SK-N-SH (cell line): ENCODE measurements at regions not wholly inside any gene's neighbourhood (a gene's known extent, or its start where the extent isn't known, plus 50 kb on each side); places are given as distances from the start of the nearest gene placed in this dataset.

ENCODE experiments used
- CTCF ChIA-PET: fragments of 300-600, 350-600 bp; formaldehyde crosslinking; extraction: SDS; loops from one replicate; lab custom pipeline; 2021; lab: Yijun Ruan, JAX
- POLR2A ChIA-PET: fragments of 350-600 bp; sonication (Branson Sonifier 250); formaldehyde crosslinking; extraction: SDS; loops from one replicate; lab custom pipeline; 2020; ENCODE audit warnings: antibody characterized with exemption, inconsistent platforms; lab: Yijun Ruan, JAX
- DNase-seq: peaks from one replicate; pipeline ENCODE4 v3.0.0; 2012
- H2AFZ ChIP-seq: fragments of 200-600 bp; sonication (generic); 2 replicates; pipeline ENCODE4 v1.8.1; 2016; ENCODE audit warnings: antibody characterized with exemption, mild to moderate bottlenecking, low read depth
- H3F3A ChIP-seq: fragments of 200-600 bp; sonication (generic); replicated peaks from 2 replicates; pipeline ENCODE3; 2016; ENCODE audit warnings: antibody characterized with exemption, mild to moderate bottlenecking; ENCODE audit not compliant: insufficient read depth
- H3K27ac ChIP-seq, 2 experiments: fragments of 200-500 bp in 1 of 2; fragments of 200-600 bp in 1 of 2; sonication (Bioruptor generic) in 1 of 2; sonication (generic), shearing (Covaris generic) in 1 of 2; 2 replicates each; pipeline versions ENCODE4 v1.5.1 to v1.6.1; 2014 to 2016; ENCODE audit warnings: low read depth in 2 of 2, inconsistent platforms in 1 of 2, low read length in 1 of 2, mild to moderate bottlenecking in 1 of 2, mixed read lengths in 1 of 2
- H3K27me3 ChIP-seq: fragments of 200-600 bp; sonication (generic), shearing (Covaris generic); 2 replicates; pipeline ENCODE4 v1.6.1; 2016; ENCODE audit warnings: mixed run types; ENCODE audit not compliant: insufficient read depth
- H3K36me3 ChIP-seq, 2 experiments: fragments of 200-500 bp in 1 of 2; fragments of 200-600 bp in 1 of 2; sonication (Bioruptor generic) in 1 of 2; sonication (generic) in 1 of 2; replicated peaks in 1 of 2; 2 replicates each; pipeline versions ENCODE3 to v1.5.1; 2014 to 2016; ENCODE audit warnings: low read length in 1 of 2, mild to moderate bottlenecking in 1 of 2; ENCODE audit not compliant: insufficient read depth in 2 of 2, control insufficient read depth in 1 of 2
- H3K4me1 ChIP-seq, 2 experiments: fragments of 200-500 bp in 1 of 2; fragments of 200-600 bp in 1 of 2; sonication (Bioruptor generic) in 1 of 2; sonication (generic), shearing (Covaris generic) in 1 of 2; 2 replicates each; pipeline versions ENCODE4 v1.5.1 to v1.6.1; 2014 to 2016; ENCODE audit warnings: low read depth in 1 of 2, low read length in 1 of 2, mixed run types in 1 of 2; ENCODE audit not compliant: insufficient read depth in 2 of 2, control insufficient read depth in 1 of 2
- H3K4me2 ChIP-seq: fragments of 200-600 bp; sonication (generic), shearing (Covaris generic); 2 replicates; pipeline ENCODE4 v1.6.1; 2017; ENCODE audit warnings: mixed run types
- H3K4me3 ChIP-seq, 2 experiments: fragments of 200-500 bp in 1 of 2; fragments of 200-600 bp in 1 of 2; sonication (Bioruptor generic) in 1 of 2; sonication (generic), shearing (Covaris generic) in 1 of 2; 2 replicates each; pipeline versions ENCODE4 v1.5.1 to v1.8.1; 2014 to 2016; ENCODE audit warnings: low read depth in 2 of 2, inconsistent platforms in 1 of 2, low read length in 1 of 2, mild to moderate bottlenecking in 1 of 2, mixed read lengths in 1 of 2, moderate library complexity in 1 of 2
- H3K79me2 ChIP-seq: fragments of 200-600 bp; sonication (generic); 2 replicates; pipeline ENCODE4 v1.8.1; 2017; ENCODE audit warnings: mild to moderate bottlenecking; ENCODE audit not compliant: insufficient read depth
- H3K9ac ChIP-seq: fragments of 200-600 bp; sonication (generic); 2 replicates; pipeline ENCODE4 v1.6.1; 2017; ENCODE audit warnings: mixed run types
- H3K9me2 ChIP-seq: fragments of 200-600 bp; sonication (generic); 2 replicates; pipeline ENCODE4 v1.6.1; 2017; ENCODE audit warnings: mixed run types
- H3K9me3 ChIP-seq: fragments of 200-600 bp; sonication (generic); 2 replicates; pipeline ENCODE4 v1.6.1; 2017; ENCODE audit warnings: mixed run types, mild to moderate bottlenecking, moderate library complexity
- H4K20me1 ChIP-seq: fragments of 200-600 bp; sonication (generic); 2 replicates; pipeline ENCODE4 v1.6.1; 2017; ENCODE audit warnings: mild to moderate bottlenecking, mixed run types; ENCODE audit not compliant: insufficient read depth
- EP300 ChIP-seq, 2 experiments: IDR thresholded peaks; 2 replicates each; pipeline versions ENCODE4 v1.4.0 to v1.6.1; 2012; ENCODE audit warnings: borderline replicate concordance in 1 of 2, low read depth in 1 of 2, low read length in 1 of 2
- FOXM1 ChIP-seq: IDR thresholded peaks from 2 replicates; pipeline ENCODE4 v1.4.0; 2012; ENCODE audit warnings: low read depth, mild to moderate bottlenecking
- GABPA ChIP-seq: IDR thresholded peaks from 2 replicates; pipeline ENCODE4 v1.4.0; 2012; ENCODE audit warnings: low read depth, mild to moderate bottlenecking
- GATA2 ChIP-seq: sonication (generic); formaldehyde crosslinking; IDR thresholded peaks from 2 replicates; pipeline ENCODE4 v1.5.0; 2020; ENCODE audit warnings: mild to moderate bottlenecking, missing genetic modification reagents
- JUND ChIP-seq: IDR thresholded peaks from 2 replicates; pipeline ENCODE4 v1.4.0; 2012
- MEF2A ChIP-seq: IDR thresholded peaks from 2 replicates; pipeline ENCODE4 v1.4.0; 2012; ENCODE audit warnings: low read depth, borderline replicate concordance
- MXI1 ChIP-seq: IDR thresholded peaks from 2 replicates; pipeline ENCODE4 v1.6.1; 2012; ENCODE audit warnings: mild to moderate bottlenecking, low read depth, low read length, improper control_type of control experiment
- NFIC ChIP-seq: IDR thresholded peaks from 2 replicates; pipeline ENCODE4 v1.4.0; 2012; ENCODE audit warnings: borderline replicate concordance
- RAD21 ChIP-seq: IDR thresholded peaks from 2 replicates; pipeline ENCODE4 v1.6.1; 2012; ENCODE audit warnings: mild to moderate bottlenecking, low read length
- SMC3 ChIP-seq: IDR thresholded peaks from 2 replicates; pipeline ENCODE4 v1.6.1; 2012; ENCODE audit warnings: low read depth, low read length, improper control_type of control experiment
- TAF1 ChIP-seq: IDR thresholded peaks from 2 replicates; pipeline ENCODE4 v1.6.1; 2012; ENCODE audit warnings: low read depth, mild to moderate bottlenecking, low read length, moderate library complexity, borderline replicate concordance
- TCF12 ChIP-seq: IDR thresholded peaks from 2 replicates; pipeline ENCODE4 v1.4.0; 2012
- YY1 ChIP-seq: IDR thresholded peaks from 2 replicates; pipeline ENCODE4 v1.4.0; 2012; ENCODE audit warnings: low read depth, mild to moderate bottlenecking
- WGBS: methylation state at CpG from one replicate; pipeline ENCODE4 v1.1.6; 2017; ENCODE audit warnings: low lambda C conversion rate; 5-methylcytosine and 5-hydroxymethylcytosine counted together
- TF ChIP-seq, protein P1 (sequence below): fragments of 150-350 bp; IDR thresholded peaks from 2 replicates; pipeline ENCODE4 v1.6.1; 2017; ENCODE audit warnings: antibody characterized with exemption, low read length, low read depth, borderline replicate concordance
- TF ChIP-seq, protein P2 (sequence below): IDR thresholded peaks from 2 replicates; pipeline ENCODE4 v1.4.0; 2012; ENCODE audit warnings: low read depth, borderline replicate concordance
- TF ChIP-seq, protein P3 (sequence below): fragments of 150-350 bp; IDR thresholded peaks from 2 replicates; pipeline ENCODE4 v1.6.1; 2016; ENCODE audit warnings: mild to moderate bottlenecking, low read depth, low read length
- TF ChIP-seq, protein P4 (sequence below): IDR thresholded peaks from 2 replicates; pipeline ENCODE4 v1.4.0; 2012; ENCODE audit warnings: low read depth
- TF ChIP-seq, protein P5 (sequence below): IDR thresholded peaks from 2 replicates; pipeline ENCODE4 v1.6.1; 2012; ENCODE audit warnings: mild to moderate bottlenecking, low read depth, low read length, moderate library complexity
- TF ChIP-seq, protein P6 (sequence below): fragments of 200-600 bp; sonication (generic); IDR thresholded peaks from 2 replicates; pipeline ENCODE4 v1.6.1; 2017; ENCODE audit warnings: antibody characterized with exemption, mild to moderate bottlenecking, moderate library complexity
- TF ChIP-seq, protein P7 (sequence below): IDR thresholded peaks from 2 replicates; pipeline ENCODE4 v1.4.0; 2012; ENCODE audit warnings: low read depth, borderline replicate concordance

DNA sequence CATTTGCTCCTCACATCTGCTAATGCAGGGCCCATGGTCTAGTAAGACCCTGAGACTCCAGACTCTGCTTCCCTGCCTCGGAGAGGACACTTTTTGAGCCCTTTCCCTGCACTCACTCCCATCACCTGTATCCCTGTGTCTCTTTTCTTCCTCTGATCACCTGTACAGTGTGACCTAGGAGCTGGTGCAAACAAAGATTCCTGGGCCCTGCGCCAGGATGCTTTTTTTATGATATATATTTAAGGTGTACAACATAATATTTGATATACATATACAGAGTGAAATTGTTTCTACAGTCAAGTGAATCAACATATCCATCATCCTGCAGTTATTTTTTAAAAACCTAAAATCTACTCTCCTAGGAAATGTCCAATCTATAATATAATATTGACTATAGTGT lies 355.4 kb downstream of the MAFB start:
- Histone ChIP-seq H2AFZ (no peak overlapping the region), H3K4me1 (no peaks in the 10 kb centered on the region; a peak in 1 of 4 replicates), H3K9me3 (no peaks in the 10 kb centered on the region), H3K27me3 (no peaks in the 10 kb centered on the region), H3K4me3 (no peak overlapping the region), H3K36me3 (no peaks in the 10 kb centered on the region), H3K27ac (no peak overlapping the region), H3K79me2 (no peaks in the 10 kb centered on the region)
- CTCF ChIA-PET: no interaction called here
- no peak for DNase-seq
- no peak for TF ChIP-seq RAD21
- TF ChIP-seq, protein P1, sequence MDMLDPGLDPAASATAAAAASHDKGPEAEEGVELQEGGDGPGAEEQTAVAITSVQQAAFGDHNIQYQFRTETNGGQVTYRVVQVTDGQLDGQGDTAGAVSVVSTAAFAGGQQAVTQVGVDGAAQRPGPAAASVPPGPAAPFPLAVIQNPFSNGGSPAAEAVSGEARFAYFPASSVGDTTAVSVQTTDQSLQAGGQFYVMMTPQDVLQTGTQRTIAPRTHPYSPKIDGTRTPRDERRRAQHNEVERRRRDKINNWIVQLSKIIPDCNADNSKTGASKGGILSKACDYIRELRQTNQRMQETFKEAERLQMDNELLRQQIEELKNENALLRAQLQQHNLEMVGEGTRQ: no peak
- TF ChIP-seq, protein P2, sequence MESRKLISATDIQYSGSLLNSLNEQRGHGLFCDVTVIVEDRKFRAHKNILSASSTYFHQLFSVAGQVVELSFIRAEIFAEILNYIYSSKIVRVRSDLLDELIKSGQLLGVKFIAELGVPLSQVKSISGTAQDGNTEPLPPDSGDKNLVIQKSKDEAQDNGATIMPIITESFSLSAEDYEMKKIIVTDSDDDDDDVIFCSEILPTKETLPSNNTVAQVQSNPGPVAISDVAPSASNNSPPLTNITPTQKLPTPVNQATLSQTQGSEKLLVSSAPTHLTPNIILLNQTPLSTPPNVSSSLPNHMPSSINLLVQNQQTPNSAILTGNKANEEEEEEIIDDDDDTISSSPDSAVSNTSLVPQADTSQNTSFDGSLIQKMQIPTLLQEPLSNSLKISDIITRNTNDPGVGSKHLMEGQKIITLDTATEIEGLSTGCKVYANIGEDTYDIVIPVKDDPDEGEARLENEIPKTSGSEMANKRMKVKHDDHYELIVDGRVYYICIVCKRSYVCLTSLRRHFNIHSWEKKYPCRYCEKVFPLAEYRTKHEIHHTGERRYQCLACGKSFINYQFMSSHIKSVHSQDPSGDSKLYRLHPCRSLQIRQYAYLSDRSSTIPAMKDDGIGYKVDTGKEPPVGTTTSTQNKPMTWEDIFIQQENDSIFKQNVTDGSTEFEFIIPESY: no peak
- TF ChIP-seq, protein P3, sequence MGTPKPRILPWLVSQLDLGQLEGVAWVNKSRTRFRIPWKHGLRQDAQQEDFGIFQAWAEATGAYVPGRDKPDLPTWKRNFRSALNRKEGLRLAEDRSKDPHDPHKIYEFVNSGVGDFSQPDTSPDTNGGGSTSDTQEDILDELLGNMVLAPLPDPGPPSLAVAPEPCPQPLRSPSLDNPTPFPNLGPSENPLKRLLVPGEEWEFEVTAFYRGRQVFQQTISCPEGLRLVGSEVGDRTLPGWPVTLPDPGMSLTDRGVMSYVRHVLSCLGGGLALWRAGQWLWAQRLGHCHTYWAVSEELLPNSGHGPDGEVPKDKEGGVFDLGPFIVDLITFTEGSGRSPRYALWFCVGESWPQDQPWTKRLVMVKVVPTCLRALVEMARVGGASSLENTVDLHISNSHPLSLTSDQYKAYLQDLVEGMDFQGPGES: no peak
- TF ChIP-seq EP300 (IDR thresholded peaks at IDR 0.05; ENCODE audit: borderline replicate concordance in 1 of 2, low read depth in 1 of 2, low read length in 1 of 2): no peak
- TF ChIP-seq, protein P4, sequence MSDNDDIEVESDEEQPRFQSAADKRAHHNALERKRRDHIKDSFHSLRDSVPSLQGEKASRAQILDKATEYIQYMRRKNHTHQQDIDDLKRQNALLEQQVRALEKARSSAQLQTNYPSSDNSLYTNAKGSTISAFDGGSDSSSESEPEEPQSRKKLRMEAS: no peak
- no peak for TF ChIP-seq YY1
- no peak for TF ChIP-seq MEF2A
- TF ChIP-seq TAF1: no peak
- no peak for TF ChIP-seq JUND
- no peak for TF ChIP-seq SMC3
- TF ChIP-seq, protein P5, sequence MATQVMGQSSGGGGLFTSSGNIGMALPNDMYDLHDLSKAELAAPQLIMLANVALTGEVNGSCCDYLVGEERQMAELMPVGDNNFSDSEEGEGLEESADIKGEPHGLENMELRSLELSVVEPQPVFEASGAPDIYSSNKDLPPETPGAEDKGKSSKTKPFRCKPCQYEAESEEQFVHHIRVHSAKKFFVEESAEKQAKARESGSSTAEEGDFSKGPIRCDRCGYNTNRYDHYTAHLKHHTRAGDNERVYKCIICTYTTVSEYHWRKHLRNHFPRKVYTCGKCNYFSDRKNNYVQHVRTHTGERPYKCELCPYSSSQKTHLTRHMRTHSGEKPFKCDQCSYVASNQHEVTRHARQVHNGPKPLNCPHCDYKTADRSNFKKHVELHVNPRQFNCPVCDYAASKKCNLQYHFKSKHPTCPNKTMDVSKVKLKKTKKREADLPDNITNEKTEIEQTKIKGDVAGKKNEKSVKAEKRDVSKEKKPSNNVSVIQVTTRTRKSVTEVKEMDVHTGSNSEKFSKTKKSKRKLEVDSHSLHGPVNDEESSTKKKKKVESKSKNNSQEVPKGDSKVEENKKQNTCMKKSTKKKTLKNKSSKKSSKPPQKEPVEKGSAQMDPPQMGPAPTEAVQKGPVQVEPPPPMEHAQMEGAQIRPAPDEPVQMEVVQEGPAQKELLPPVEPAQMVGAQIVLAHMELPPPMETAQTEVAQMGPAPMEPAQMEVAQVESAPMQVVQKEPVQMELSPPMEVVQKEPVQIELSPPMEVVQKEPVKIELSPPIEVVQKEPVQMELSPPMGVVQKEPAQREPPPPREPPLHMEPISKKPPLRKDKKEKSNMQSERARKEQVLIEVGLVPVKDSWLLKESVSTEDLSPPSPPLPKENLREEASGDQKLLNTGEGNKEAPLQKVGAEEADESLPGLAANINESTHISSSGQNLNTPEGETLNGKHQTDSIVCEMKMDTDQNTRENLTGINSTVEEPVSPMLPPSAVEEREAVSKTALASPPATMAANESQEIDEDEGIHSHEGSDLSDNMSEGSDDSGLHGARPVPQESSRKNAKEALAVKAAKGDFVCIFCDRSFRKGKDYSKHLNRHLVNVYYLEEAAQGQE: no peak
- TF ChIP-seq GATA2 (CRISPR knock-in tag): no peak
- TF ChIP-seq FOXM1: no peak
- TF ChIP-seq, protein P6, sequence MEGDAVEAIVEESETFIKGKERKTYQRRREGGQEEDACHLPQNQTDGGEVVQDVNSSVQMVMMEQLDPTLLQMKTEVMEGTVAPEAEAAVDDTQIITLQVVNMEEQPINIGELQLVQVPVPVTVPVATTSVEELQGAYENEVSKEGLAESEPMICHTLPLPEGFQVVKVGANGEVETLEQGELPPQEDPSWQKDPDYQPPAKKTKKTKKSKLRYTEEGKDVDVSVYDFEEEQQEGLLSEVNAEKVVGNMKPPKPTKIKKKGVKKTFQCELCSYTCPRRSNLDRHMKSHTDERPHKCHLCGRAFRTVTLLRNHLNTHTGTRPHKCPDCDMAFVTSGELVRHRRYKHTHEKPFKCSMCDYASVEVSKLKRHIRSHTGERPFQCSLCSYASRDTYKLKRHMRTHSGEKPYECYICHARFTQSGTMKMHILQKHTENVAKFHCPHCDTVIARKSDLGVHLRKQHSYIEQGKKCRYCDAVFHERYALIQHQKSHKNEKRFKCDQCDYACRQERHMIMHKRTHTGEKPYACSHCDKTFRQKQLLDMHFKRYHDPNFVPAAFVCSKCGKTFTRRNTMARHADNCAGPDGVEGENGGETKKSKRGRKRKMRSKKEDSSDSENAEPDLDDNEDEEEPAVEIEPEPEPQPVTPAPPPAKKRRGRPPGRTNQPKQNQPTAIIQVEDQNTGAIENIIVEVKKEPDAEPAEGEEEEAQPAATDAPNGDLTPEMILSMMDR: no peak
- TF ChIP-seq, protein P7, sequence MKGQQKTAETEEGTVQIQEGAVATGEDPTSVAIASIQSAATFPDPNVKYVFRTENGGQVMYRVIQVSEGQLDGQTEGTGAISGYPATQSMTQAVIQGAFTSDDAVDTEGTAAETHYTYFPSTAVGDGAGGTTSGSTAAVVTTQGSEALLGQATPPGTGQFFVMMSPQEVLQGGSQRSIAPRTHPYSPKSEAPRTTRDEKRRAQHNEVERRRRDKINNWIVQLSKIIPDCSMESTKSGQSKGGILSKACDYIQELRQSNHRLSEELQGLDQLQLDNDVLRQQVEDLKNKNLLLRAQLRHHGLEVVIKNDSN: no peak
- TF ChIP-seq TCF12: no peak
- TF ChIP-seq GABPA: no peak
- TF ChIP-seq MXI1: no peak
- no peak for TF ChIP-seq NFIC
- TF ChIP-seq, all 33 proteins: peak for 0
- Histone ChIP-seq H3K9me2 (no peaks in the 10 kb centered on the region), H3K9ac (no peak overlapping the region), H4K20me1 (no peaks in the 10 kb centered on the region), H3K4me2 (no peak overlapping the region), H3F3A (no peaks in the 10 kb centered on the region)
- 14% methylated on average over 2 of the region's 2 CpGs for WGBS
- POLR2A ChIA-PET: no interaction called here
